ENCODE measurements at regions not wholly inside any gene's neighbourhood (a gene's known extent, or its start where the extent isn't known, plus 50 kb on each side); places are given as distances from the start of the nearest gene placed in this dataset.

DNA sequence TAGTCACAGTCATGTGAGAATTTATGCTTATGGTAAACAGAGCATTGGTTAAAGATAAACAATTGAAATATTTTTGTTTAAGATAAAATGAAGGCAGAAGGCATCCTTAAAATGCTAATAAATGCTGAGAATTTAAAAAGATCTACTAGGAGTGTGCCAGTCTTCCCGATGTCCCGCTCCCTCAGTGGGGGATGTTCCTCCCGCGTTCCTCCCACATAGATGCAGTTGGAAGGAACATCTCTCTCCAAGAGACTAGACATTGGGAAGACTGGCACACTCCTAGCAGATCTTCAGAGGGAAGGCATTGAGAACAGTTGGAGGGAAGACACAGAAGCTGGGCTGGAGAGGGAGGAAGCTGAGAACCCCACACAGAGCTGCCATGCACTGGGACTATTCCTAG lies 203.3 kb downstream of the EDN1 start:
- Histone ChIP-seq H3K56ac (replicated peaks; ENCODE audit: insufficient read length, low read depth, low read length) (no peak overlapping the region), H4K91ac (replicated peaks; ENCODE audit: insufficient read length, low read length) (no peak overlapping the region), H2BK5ac (ENCODE audit: low read depth, low read length) (no peak overlapping the region), H3K23me2 (ENCODE audit: low read depth, low read length) (no peaks in the 10 kb centered on the region), H3K36me3 (ENCODE audit: control insufficient read depth in 2 of 4, insufficient read depth in 4 of 4, low read length in 3 of 4) (no peaks in the 10 kb centered on the region), H3K27me3 (replicated peaks in 1 of 4; ENCODE audit: control insufficient read depth in 3 of 4, extremely low read depth in 1 of 4, insufficient read depth in 3 of 4, low read length in 3 of 4) (no peaks in the 10 kb centered on the region), H3K23ac (ENCODE audit: insufficient read length) (no peak overlapping the region), H4K20me1 (replicated peaks in 1 of 2; ENCODE audit: control insufficient read depth in 1 of 2, insufficient read depth in 2 of 2, low read length in 2 of 2) (no peaks in the 10 kb centered on the region), H2BK15ac (ENCODE audit: low read length) (no peak overlapping the region), H2BK120ac (replicated peaks; ENCODE audit: low read depth, low read length) (no peak overlapping the region), H3K9me3 (ENCODE audit: insufficient read depth in 2 of 2, low read depth in 1 of 2, low read length in 1 of 2) (no peaks in the 10 kb centered on the region; a peak in 1 of 4 replicates), H3K4me2 (ENCODE audit: insufficient read depth in 1 of 2, low read depth in 2 of 2, low read length in 2 of 2) (no peak overlapping the region), H3K79me2 (ENCODE audit: control insufficient read depth in 1 of 2, insufficient read depth in 2 of 2, low read length in 2 of 2) (no peaks in the 10 kb centered on the region), H3K4me1 (replicated peaks in 1 of 4; ENCODE audit: control insufficient read depth in 3 of 4, insufficient read depth in 4 of 4, low read length in 3 of 4) (no peaks in the 10 kb centered on the region), H2BK20ac (ENCODE audit: low read length) (no peak overlapping the region), H2AFZ (ENCODE audit: low read length) (no peak overlapping the region), H3K4ac (replicated peaks; ENCODE audit: insufficient read length, low read depth, low read length) (no peak overlapping the region), H4K5ac (ENCODE audit: insufficient read length, low read depth, low read length) (no peak overlapping the region), H3K18ac (ENCODE audit: extremely low read depth, low read length) (no peak overlapping the region), H2BK12ac (ENCODE audit: low read depth, low read length) (no peak overlapping the region), H3K79me1 (ENCODE audit: low read depth, low read length) (no peaks in the 10 kb centered on the region), H2AK5ac (ENCODE audit: low read depth, low read length) (no peak overlapping the region), H4K8ac (ENCODE audit: extremely low read depth, insufficient read depth, low read length) (no peak overlapping the region), H3K27ac (ENCODE audit: low read depth, low read length) (no peak overlapping the region), H3K9ac (replicated peaks in 1 of 4; ENCODE audit: extremely low read depth in 1 of 4, low read depth in 3 of 4, low read length in 3 of 4) (no peak overlapping the region), H3K14ac (ENCODE audit: insufficient read length) (no peak overlapping the region), H3K4me3 (ENCODE audit: extremely low read depth in 1 of 4, insufficient read depth in 2 of 4, low read depth in 3 of 4, low read length in 4 of 4) (no peak overlapping the region)
- WGBS, 2 experiments (ENCODE audit: extremely low coverage in 1 of 2, insufficient coverage in 1 of 2, insufficient read length in 1 of 2, insufficient replicate concordance in 2 of 2, low coverage in 1 of 2, low lambda C conversion rate in 2 of 2, missing lambda C conversion rate in 1 of 2) = 94% methylated on average over 4 of the region's 4 CpGs; no CpG with 5 or more reads in 1 of the 2 experiments
- CTCF ChIA-PET (ENCODE audit: partially characterized antibody) = interaction anchor here (0.7 to 2.9 kb wide), 4 partner anchors 10 to 264 kb away, joined by 3 to 11 read pairs (median 6); no protein-coding TSS in a partner anchor
- FAIRE-seq = no peak
- DNase-seq (ENCODE audit: low read depth in 1 of 2, low spot score in 2 of 2) = no peak
- POLR2A ChIA-PET (ENCODE audit: partially characterized antibody) = no interaction called here
- TF ChIP-seq GTF2F1 (IDR thresholded peaks at IDR 0.05; ENCODE audit: borderline replicate concordance, low read depth, low read length) (no peak), E2F6 (IDR thresholded peaks at IDR 0.05) (no peak)

Data from H1 (cell line).